GM18502 (cell line): ENCODE measurements at regions not wholly inside any gene's neighbourhood (a gene's known extent, or its start where the extent isn't known, plus 50 kb on each side); places are given as distances from the start of the nearest gene placed in this dataset.
"Not testable (repeated sequence)": the region's sequence is repeated elsewhere in the genome, so short reads cannot be mapped to it uniquely, and the experiment has no call there.

Source experiments
- ATAC-seq: cut with Tn5 transposase; IDR thresholded peaks from one replicate; pipeline ENCODE4 v1.9.1; 2021; ENCODE audit warnings: mild to moderate bottlenecking; ENCODE audit not compliant: unreplicated experiment, poor library complexity

GRCh38 chr14:98210045-98210672, 1061.8 kb downstream of the BCL11B start:
- ATAC-seq: no peak

- no peak for ATAC-seq
Measured at GRCh38 chr14:98217530-98217929, 1054.5 kb downstream of the BCL11B start.

DNA sequence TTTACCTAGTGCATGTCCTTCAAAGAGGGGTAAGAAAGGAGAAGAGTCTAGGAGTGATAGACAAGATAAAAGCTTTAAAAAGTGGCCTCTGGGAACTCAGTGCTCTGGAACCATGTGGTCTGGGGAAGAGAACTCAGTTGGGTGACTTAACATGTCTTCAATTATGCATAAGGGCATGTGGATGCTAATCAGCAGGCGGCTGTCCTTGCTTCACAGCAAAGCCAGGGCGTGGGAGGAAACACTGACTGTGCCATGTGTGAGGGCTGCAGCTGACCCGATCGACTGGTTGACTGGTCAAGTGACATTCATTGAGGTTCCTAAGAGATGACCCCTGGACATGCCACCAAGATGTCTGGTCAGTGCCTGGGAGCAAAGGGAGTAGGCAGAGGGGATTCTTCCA, 1053.8 kb downstream of the BCL11B start:
- no peak for ATAC-seq

DNA sequence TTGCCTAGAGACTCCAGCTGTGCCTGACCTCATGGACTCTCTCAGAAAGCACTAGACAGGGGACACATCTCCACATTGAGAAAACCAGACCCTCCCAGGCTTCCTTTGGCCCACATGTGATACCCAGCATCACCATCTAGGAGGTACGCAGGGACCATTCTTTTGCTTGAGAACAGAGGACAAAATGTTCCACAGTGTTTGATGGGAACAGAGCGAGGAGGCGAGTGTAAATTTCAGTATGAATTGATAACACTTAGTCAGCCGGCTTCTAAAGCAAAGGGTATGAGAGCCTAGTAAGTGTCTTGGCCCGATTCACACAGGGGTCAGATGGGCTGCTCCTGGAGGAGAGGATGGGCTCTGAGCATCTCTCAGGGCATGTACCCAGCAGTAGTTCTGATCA, 1052.4 kb downstream of the BCL11B start:
- no peak for ATAC-seq

DNA sequence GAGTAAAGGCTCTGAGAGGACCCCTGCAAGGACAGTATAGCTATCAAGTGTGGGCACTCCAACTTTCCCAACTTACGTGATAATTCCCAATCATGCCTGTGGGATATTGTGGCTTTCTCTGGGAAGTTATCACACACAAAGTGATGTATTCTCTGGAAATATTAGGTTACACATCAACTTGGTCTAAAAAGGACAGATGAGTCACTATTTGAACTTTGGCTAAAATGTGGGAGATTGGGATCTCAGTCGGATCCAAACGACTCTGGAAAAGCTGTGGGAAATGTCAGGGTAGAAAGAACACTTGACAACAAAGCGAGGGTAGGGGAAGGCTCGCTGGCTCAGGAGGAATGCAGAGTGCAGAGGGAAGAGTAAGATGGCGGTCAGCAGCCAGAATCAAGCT, 1048.9 kb downstream of the BCL11B start:
- ATAC-seq: no peak

DNA sequence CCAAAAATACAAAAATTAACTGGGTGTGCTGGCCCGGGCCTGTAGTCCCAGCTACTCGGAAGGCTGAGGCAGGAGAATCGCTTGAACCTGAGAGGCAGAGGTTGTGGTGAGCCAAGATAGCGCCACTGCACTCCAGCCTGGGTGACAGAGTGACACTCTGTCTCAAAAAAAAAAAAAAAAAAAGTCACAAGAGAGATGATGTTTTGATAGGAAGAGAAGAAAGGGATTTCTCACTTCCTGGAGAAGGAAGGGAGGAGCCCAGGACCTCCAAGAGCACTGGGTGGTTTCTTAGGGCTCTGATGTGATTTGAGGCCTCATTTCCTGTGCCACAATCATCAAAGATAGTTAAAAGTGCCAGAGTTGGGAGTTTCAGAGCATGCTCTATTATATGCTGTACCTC, 1048.3 kb downstream of the BCL11B start:
- ATAC-seq: not testable (repeated sequence)

DNA sequence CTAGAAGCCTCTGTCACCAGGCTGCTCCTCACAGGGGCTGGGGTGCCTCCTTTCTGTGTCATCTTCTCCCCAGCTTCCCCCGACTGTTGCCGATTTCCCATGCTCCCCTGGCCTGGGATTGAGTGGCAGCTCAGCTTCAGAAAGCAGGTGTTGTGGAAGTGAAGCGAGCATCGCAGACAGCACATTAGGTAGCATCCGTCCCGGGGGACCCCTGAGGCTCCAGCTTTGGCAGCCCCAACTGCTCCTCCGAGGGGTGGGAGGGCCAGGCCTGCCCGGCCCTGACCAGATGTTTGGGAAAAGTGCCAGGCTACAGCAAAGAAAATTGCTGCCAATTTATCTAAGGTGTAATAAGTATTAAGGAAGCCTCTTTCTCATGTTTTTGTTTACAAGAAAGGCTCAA, 1045.6 kb downstream of the BCL11B start:
- ATAC-seq: no peak

GRCh38 chr14:98227000-98227726, 1044.8 kb downstream of the BCL11B start:
- ATAC-seq: no peak

DNA sequence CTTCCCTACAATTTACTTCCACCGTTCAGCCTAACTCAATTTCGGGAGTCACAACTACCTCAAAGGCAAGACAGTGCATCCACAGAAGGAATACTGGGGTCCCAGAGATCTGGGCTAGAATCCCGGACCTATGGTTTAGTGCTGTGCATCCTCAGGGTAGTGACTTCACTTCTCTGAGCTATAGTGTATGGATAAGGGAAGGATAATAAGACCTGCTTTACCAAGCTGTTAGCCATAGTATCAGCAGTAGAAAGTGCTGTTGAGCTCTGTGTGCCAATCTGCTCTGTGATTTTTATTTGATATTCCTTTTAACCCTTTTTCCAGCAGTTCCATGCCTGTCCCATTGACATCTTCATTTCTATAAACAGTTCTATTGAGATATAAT, 1044.3 kb downstream of the BCL11B start:
- ATAC-seq: no peak

- ATAC-seq: no peak
Measured at GRCh38 chr14:98229656-98230366, 1042.2 kb downstream of the BCL11B start.

DNA sequence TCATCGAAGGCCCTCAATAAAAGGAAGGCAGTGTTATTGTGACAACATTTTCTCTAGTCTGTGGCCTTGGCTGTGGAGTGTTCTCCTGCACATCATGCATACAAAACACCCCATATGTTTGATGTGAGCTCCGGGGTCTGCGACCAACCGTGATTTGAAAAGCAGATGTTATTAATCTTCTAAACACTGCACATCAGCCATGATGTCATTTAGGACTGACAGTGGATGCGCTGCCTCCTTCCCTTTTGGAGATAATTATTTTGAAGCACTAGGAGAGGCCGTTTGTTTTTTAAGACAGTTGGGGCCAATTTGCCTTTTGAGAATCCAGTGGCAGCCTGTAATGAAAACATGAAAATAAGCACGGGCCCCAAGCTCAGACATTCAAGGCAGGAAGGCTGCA, 1041.6 kb downstream of the BCL11B start:
- ATAC-seq: no peak

DNA sequence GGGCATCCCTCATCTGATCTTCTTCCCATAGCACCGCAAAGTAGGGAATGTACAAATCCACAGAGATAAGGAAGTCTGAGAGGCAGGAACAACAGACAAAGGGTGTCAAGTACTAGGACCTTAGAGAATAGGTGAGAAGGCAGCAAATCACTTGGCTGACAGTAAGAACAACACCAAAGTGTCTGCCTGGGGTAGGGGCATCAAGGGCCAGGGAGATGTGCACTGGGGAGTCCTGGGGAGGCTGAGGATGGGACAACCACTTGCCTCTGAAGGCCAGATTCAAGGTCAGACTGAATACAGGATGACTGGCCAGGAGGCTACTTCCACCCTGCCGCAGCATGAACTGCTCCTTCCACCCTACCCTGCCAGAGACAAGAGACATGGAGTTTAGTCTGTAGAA, 1040.8 kb downstream of the BCL11B start:
- ATAC-seq: no peak

DNA sequence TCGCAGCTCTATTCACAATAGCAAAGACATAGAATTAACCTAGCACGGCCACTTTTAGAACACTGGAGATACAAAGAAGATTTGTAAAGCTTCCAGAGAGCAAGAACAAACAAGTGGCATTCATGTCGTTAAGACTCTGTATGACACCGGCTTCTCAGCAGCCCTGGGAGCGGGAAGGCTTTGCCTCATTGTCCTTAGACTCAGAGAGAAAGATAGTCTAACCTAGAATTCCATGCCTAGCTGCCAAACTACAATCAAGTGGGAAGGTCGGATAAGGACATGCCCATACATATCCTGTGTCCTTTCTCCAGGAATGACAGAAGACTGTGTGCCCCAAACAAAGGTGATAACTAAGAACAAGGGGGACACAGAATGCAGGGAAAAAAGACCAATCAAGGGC, 1038.3 kb downstream of the BCL11B start:
- ATAC-seq: no peak

GRCh38 chr14:98234208-98234607, 1037.8 kb downstream of the BCL11B start:
- no peak for ATAC-seq

GRCh38 chr14:98236314-98236713, 1035.7 kb downstream of the BCL11B start:
- no peak for ATAC-seq

DNA sequence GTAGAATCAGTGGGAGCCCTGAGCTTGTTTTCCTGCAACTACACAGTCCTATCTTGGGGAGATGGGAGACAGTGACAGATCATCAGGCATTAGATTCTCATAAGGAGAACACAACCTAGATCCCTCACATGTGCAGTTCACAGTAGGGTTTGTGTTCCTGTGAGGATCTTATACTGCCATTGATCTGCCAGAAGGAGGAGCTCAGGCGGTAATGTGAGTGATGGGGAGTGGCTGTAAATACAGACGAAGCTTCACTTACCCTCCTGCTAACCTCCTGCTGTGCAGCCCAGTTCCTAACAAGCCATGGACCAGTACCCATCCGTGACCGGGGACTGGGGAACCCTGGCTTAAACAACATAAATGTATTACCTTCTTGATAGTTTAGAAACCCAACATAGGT, 1034.1 kb downstream of the BCL11B start:
- ATAC-seq: no peak

DNA sequence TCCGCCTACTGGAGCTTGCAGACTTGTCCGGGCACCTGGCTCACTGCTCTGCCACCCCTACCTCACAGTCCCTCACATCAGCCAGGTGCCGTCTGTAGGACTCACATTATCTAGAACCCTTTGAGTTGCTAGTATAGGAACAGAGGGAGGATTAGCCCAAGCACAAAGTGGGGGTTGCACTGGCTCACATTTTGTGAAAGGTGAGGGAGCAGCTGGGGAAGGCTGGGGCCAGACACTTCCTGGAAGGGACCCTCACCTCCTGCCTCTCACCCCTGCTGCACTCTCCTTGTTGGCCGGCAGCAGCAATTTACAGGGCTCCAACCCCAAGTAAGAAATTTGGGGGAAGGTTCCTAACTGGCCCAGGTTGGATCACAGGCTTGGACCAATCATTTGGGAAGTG, 1031.6 kb downstream of the BCL11B start:
- ATAC-seq: no peak

GRCh38 chr14:98242903-98243302, 1029.1 kb downstream of the BCL11B start:
- no peak for ATAC-seq

- no peak for ATAC-seq
Measured at GRCh38 chr14:98243332-98243731, 1028.7 kb downstream of the BCL11B start.

- no peak for ATAC-seq
Measured at GRCh38 chr14:98244162-98244948, 1027.6 kb downstream of the BCL11B start.
